GM12874 (cell line): ENCODE measurements at regions not wholly inside any gene's neighbourhood (a gene's known extent, or its start where the extent isn't known, plus 50 kb on each side); places are given as distances from the start of the nearest gene placed in this dataset.

Experiments
- TF ChIP-seq, protein P1 (sequence below): IDR thresholded peaks from 2 replicates; pipeline ENCODE4 v1.5.1; 2011; ENCODE audit warnings: low read depth, mild to moderate bottlenecking, control low read depth, low read length, moderate library complexity; ENCODE audit not compliant: insufficient read depth

DNA sequence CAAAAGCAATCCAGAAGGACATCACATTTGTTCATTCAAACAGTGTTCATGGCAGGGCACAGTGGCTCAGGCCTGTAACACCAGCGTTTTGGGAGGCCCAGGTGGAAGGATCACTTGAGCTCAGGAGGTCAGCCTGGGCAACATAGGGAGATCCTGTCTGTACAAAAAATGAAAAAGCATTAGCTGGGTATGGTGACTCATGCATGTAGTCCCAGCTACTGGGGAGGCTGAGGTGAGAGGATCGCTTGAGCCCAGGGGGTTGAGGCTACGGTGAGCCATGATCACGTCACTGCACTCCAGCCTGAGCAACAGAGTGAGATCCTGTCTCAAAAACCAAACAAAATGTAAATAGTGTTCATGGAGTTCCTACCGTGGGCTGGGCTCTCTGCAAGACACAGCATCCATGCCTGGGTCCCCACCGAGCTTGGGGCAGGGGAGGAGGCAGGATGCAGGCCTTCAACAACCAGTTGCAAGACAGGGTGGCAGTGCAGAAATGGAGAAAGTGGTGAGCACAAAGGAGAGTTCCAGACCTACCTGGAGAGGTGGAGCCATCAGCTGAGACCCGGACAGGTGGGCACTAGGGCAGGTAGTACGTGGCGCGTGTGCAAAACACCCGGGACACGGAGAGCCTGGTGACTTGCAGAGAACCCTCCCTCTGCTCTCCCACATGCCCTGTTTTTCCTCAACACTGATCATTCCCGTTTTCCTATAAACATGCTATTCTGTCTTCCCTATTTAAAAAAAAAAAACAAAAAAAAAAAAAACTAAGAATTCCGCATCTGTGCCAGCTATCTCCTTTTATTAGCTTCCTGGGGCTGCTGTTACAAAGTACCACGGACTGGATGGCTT is 138.9 kb downstream of the TOMM20 start:
- TF ChIP-seq, protein P1, sequence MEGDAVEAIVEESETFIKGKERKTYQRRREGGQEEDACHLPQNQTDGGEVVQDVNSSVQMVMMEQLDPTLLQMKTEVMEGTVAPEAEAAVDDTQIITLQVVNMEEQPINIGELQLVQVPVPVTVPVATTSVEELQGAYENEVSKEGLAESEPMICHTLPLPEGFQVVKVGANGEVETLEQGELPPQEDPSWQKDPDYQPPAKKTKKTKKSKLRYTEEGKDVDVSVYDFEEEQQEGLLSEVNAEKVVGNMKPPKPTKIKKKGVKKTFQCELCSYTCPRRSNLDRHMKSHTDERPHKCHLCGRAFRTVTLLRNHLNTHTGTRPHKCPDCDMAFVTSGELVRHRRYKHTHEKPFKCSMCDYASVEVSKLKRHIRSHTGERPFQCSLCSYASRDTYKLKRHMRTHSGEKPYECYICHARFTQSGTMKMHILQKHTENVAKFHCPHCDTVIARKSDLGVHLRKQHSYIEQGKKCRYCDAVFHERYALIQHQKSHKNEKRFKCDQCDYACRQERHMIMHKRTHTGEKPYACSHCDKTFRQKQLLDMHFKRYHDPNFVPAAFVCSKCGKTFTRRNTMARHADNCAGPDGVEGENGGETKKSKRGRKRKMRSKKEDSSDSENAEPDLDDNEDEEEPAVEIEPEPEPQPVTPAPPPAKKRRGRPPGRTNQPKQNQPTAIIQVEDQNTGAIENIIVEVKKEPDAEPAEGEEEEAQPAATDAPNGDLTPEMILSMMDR = no peak

DNA sequence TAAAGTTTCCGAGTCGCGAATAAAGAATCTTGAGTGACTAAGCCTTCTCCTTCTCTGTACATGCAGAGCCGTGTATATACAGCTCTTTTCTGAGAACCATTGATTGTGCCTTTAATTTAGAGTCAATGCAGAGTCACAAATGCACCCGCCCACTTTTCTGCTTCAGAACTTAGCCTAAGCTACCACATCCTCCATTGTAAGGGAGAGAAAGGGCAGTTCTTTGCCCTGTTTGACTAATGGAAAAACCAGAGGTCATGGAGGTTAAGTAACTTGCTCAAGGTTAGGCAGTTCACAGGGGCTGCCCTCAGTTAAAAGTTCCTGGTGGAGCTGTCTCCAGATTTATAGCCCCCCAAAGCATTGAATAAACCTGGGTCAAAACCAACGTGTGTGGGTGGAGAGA is 139.6 kb downstream of the TOMM20 start:
- TF ChIP-seq, protein P1 = no peak

DNA sequence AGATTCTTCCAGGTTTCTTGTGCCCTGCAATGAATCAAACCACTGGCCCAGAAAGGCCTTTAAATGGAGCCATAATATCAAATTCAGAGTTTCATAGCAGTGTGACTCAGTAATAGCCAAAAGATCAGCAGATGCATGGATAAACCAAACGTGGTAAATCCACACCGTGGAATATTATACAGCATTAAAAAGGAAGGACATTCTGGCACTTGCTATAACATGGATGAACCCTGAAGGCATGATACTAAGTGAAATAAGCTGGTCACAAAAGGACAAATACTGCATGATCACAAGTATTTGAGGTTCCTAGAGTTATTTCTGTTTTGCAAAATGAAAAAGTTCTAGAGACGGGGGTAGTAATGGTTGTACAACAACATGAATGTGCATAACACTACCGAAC is 140.1 kb downstream of the TOMM20 start:
- TF ChIP-seq, protein P1 = no peak

DNA sequence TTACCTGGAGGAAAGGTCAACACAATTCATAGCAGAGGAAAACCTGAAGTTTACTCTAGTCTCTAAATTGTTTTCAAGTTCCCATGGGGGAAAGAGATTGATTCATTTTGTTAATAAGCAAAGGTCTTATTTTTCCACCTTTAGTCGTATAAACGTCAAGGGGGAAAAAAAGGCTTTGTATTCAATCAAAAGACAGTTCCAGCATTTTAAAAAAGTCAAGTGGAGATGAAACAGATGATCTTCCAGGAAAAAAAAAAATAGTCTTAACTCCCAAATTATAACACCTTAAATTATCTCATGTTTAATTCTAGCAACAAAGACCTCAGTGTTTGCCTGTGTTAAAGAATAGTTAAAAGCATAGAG is 140.5 kb downstream of the TOMM20 start:
- TF ChIP-seq, protein P1 = no peak

DNA sequence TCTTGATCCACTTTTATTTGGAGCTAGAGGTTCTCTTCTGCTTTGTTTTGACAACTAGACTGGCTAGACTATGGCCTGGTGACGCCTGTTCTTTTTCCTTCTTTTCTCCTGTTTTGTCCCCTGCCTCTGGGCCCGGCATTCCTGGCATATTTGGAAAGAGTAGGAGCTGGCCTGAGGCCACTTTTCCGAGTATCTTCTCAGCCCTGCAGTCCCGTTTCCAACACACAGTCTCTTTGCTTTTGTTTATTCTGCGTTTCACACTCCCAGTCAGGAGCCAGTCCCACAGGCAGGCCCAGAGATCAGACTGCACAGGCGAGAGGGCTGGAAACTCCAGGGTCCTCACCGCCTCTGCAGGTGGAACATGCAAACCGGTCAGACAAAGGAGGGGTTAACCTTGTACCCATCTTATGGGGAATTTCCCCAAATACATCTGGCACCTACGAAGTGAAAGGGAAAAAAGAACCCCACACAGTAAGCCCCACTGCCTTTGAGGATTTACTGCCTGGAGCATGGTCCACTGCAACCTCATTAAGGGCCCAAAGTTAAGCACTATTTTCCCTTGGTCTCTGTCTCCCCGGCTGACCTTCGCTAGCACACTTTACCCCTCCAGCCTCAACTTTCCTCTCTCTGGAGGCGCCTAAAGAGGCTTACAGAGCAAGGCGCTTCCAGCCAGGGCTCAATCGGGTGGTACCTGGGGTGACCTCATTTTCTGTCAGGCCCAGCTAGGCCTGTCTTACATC is 141.1 kb downstream of the TOMM20 start:
- TF ChIP-seq, protein P1 = no peak

DNA sequence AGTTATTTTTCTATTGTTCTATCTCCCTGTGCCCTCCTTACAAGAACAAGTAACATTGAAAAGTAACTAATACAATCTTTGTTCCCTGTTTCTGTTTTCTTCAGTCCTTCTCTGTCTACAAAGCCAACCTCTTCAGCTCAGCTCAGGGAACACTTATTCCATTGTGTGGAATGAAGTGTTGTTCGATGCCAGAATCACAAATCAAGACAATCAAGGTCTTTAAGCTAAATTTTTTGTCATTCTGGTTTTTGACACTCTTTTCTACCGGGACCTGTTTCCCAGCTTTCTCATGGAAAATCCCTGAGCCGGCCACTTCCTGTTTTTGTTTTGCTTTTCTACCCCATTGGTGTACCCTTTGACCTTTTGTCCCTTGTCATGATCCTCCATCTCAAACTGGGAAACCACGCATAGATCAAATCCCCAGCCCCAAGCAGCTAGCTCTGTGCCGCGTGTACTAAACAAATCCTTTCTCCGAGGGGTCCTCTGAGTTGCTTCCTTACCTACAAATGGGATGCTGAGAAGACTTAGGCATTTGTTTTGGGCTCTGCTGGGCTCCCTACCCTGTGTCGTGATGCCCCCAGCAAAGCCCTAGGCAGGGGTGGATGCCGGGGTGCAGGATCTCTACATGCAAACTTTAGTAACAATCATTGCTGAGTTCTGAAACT is 141.8 kb downstream of the TOMM20 start:
- TF ChIP-seq, protein P1 = no peak

DNA sequence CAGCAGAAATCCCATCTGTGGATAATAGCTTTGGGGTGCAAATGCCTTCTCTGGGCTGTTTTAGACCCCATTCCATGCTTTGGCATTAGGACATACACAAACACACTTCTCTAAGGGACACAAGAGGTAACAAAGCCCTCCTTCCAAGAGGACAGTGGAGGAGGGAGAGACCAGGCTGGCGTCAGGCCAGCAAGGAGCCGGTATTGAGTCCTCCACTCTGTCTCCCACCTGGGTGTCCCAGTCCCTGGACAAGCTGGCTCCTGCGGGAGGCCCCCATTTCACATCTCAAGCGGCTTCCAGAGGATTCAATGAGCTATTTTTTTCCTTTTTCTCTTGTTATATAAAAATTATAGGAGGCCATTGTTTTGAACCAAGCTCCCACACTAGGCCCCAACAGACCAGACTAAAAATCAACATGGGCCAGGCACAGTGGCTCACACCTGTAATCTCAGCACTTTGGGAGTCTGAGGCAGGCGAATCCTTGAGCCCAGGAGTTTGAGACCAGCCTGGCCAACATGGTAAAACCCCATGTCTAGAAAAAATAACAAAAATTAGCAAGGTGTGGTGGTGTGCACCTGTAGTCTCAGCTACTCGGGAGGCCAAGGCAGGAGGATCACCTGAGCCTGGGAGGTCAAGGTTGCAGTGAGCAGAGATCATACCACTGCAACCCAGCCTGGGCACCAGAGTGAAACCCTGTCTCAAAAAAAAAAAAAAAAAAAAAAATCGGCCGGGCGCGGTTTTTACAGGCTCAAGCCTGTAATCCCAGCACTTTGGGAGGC is 142.9 kb downstream of the TOMM20 start:
- TF ChIP-seq, protein P1 = no peak
